ENCODE measurements at regions not wholly inside any gene's neighbourhood (a gene's known extent, or its start where the extent isn't known, plus 50 kb on each side); places are given as distances from the start of the nearest gene placed in this dataset.

DNA sequence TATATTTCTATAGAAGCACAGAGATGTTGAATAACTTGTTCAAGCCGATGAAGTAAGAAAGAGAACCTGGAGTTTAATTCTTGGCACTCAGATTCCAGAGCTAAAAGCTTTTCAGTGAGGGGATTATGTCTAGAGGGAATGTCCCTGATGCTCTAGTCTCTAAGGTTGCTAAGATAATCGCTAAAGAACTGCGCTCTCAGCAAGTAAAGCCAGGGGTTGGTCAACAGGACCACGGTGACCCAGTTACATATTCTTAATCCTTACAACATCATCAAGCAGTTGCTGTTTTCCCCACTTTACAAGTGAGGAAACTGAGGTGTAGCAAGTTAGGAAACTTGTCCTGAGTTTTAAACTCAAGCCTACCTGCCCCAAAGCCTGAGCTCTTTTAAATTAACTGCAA is 110.8 kb downstream of the DAD1 start:
- Histone ChIP-seq H3K27me3 (ENCODE audit: control insufficient read depth, insufficient read depth, low read length) (peaks cover 65% of the 10 kb centered on the region), H2BK120ac (ENCODE audit: low read depth, low read length) (no peak overlapping the region), H2AFZ (replicated peaks; ENCODE audit: low read length, poor library complexity) (no peak overlapping the region), H3K56ac (ENCODE audit: extremely low read depth, insufficient read depth, low read length) (no peak overlapping the region), H4K20me1 (ENCODE audit: insufficient read depth, low read length) (no peaks in the 10 kb centered on the region), H3K14ac (replicated peaks; ENCODE audit: low read depth, low read length) (no peak overlapping the region), H3K79me1 (ENCODE audit: low read depth in 1 of 2, low read length in 2 of 2) (no peaks in the 10 kb centered on the region), H2BK20ac (ENCODE audit: low read depth, low read length) (no peak overlapping the region), H3K23ac (ENCODE audit: low read depth, low read length) (no peak overlapping the region), H2BK5ac (ENCODE audit: low read depth, low read length, poor library complexity, severe bottlenecking) (no peak overlapping the region), H2AK9ac (replicated peaks; ENCODE audit: low read depth, low read length, poor library complexity) (no peak overlapping the region), H3K36me3 (ENCODE audit: control insufficient read depth, insufficient read depth, low read length) (no peaks in the 10 kb centered on the region), H3K9me1 (ENCODE audit: insufficient read depth, low read length) (no peaks in the 10 kb centered on the region), H2AK5ac (ENCODE audit: low read depth, low read length) (no peak overlapping the region), H2BK15ac (ENCODE audit: low read depth, low read length) (no peak overlapping the region), H3K18ac (ENCODE audit: low read depth, low read length) (no peak overlapping the region), H4K5ac (ENCODE audit: low read depth, low read length) (no peak overlapping the region), H3K4me1 (ENCODE audit: control insufficient read depth, insufficient read depth, low read length) (no peaks in the 10 kb centered on the region), H3K9ac (ENCODE audit: low read depth, low read length) (no peak overlapping the region), H4K8ac (ENCODE audit: low read depth in 2 of 2, low read length in 2 of 2) (no peak overlapping the region), H3K4me2 (ENCODE audit: low read depth, low read length) (no peak overlapping the region), H4K91ac (ENCODE audit: insufficient read depth, low read depth, low read length) (no peak overlapping the region), H3K4me3 (ENCODE audit: insufficient read depth, low read depth, low read length) (no peak overlapping the region), H3K27ac (ENCODE audit: insufficient read depth, low read length) (no peak overlapping the region), H3K4ac (ENCODE audit: low read depth, low read length) (no peak overlapping the region), H3K9me3 (ENCODE audit: control insufficient read depth, insufficient read depth, low read length) (no peaks in the 10 kb centered on the region)
- no peak for DNase-seq
- BruUV-seq (replicated peaks), result no TSS peak
- intact Hi-C loops (cut with micrococcal nuclease) (no loop called here), dilution Hi-C loops (cut with HindIII; ENCODE audit: low sequenced_read_pairs, unreplicated experiment) (no loop called here), in situ Hi-C loops (cut with MboI; ENCODE audit: low sequenced_read_pairs) (no loop called here)
- ChIA-PET CTCF (interaction anchor here (0.8 kb wide), 1 partner anchor 22 kb away, joined by 3 read pairs; no protein-coding TSS in a partner anchor), POLR2A (ENCODE audit: unreplicated experiment) (no interaction called here)
- TF ChIP-seq CEBPB (IDR thresholded peaks at IDR 0.05; ENCODE audit: low read depth, low read length), result no peak
- TF ChIP-seq NFE2L2 (IDR thresholded peaks at IDR 0.05; ENCODE audit: low read depth, low read length), result no peak
- no peak for TF ChIP-seq CHD1 (IDR thresholded peaks at IDR 0.05; ENCODE audit: low read depth, low read length)
- no peak for TF ChIP-seq RFX5 (IDR thresholded peaks at IDR 0.05; ENCODE audit: low read depth, low read length)
- no peak for TF ChIP-seq SMC3 (IDR thresholded peaks at IDR 0.05; ENCODE audit: low read depth, low read length)
- no peak for TF ChIP-seq MAZ (IDR thresholded peaks at IDR 0.05; ENCODE audit: borderline replicate concordance, low read depth, low read length)
- TF ChIP-seq, protein P1, sequence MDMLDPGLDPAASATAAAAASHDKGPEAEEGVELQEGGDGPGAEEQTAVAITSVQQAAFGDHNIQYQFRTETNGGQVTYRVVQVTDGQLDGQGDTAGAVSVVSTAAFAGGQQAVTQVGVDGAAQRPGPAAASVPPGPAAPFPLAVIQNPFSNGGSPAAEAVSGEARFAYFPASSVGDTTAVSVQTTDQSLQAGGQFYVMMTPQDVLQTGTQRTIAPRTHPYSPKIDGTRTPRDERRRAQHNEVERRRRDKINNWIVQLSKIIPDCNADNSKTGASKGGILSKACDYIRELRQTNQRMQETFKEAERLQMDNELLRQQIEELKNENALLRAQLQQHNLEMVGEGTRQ (IDR thresholded peaks at IDR 0.05; ENCODE audit: low read depth, low read length), result no peak
- no peak for TF ChIP-seq ELK1 (IDR thresholded peaks at IDR 0.05; ENCODE audit: borderline replicate concordance, low read depth, low read length)
- no peak for TF ChIP-seq CTCF (conservative IDR thresholded peaks at IDR 0.05; ENCODE audit: low read depth, low read length)
- TF ChIP-seq MAFK (IDR thresholded peaks at IDR 0.05; ENCODE audit: low read depth, low read length), result no peak
- TF ChIP-seq RCOR1 (IDR thresholded peaks at IDR 0.05; ENCODE audit: insufficient replicate concordance, low read length), result no peak
- TF ChIP-seq POLR2A (IDR thresholded peaks at IDR 0.05; ENCODE audit: low read depth, low read length), result no peak
- TF ChIP-seq FOS (IDR thresholded peaks at IDR 0.05; ENCODE audit: low read depth, low read length), result no peak
- TF ChIP-seq BHLHE40 (IDR thresholded peaks at IDR 0.05; ENCODE audit: low read depth, low read length), result no peak
- TF ChIP-seq RAD21 (IDR thresholded peaks at IDR 0.05; ENCODE audit: low read length), result no peak
- no peak for TF ChIP-seq MXI1 (IDR thresholded peaks at IDR 0.05; ENCODE audit: borderline replicate concordance, low read depth, low read length)
- WGBS, 2 experiments (ENCODE audit: extremely low coverage in 2 of 2, insufficient read length in 1 of 2), result 80% methylated on average over 1 of the region's 4 CpGs; no CpG with 5 or more reads in 1 of the 2 experiments
- ATAC-seq (ENCODE audit: low read depth), result no peak

Data from IMR-90 (cell line).